ENCODE measurements at regions not wholly inside any gene's neighbourhood (a gene's known extent, or its start where the extent isn't known, plus 50 kb on each side); places are given as distances from the start of the nearest gene placed in this dataset.
"Not testable (repeated sequence)": the region's sequence is repeated elsewhere in the genome, so short reads cannot be mapped to it uniquely, and the experiment has no call there.

- no peaks in the 10 kb centered on the region for H3K9me3 Mint-ChIP-seq
- peaks cover 6% of the 10 kb centered on the region for H3K27me3 Mint-ChIP-seq (ENCODE audit: low read depth)
- no peaks in the 10 kb centered on the region for H3K4me1 Mint-ChIP-seq (ENCODE audit: low read depth)
- H3K27ac Mint-ChIP-seq, result peak overlapping the region; percentile 33
- peaks cover 0 to 2% of the 10 kb centered on the region in 2 donors for H3K36me3 Mint-ChIP-seq (ENCODE audit: insufficient read depth in 2 of 2)
- ATAC-seq (replicated peaks in 1 of 2) (no peak), DNase-seq (no peak)
- no peak overlapping the region for H3K4me3 Mint-ChIP-seq
Observed at GRCh38 chr12:102344691-102345090, 135.7 kb downstream of the IGF1 start.

GRCh38 chr12:102343361-102344121 lies 136.8 kb downstream of the IGF1 start:
- Mint-ChIP-seq H3K4me1 (ENCODE audit: low read depth) (no peaks in the 10 kb centered on the region), H3K27me3 (ENCODE audit: low read depth) (peaks cover 17% of the 10 kb centered on the region), H3K36me3 (ENCODE audit: insufficient read depth in 2 of 2) (peaks cover 0 to 2% of the 10 kb centered on the region in 2 donors), H3K4me3 (no peak overlapping the region), H3K9me3 (no peaks in the 10 kb centered on the region), H3K27ac (no peak overlapping the region)
- no peak for DNase-seq
- no peak for ATAC-seq (replicated peaks in 1 of 2)

GRCh38 chr12:102342281-102343006 lies 137.9 kb downstream of the IGF1 start:
- ATAC-seq (replicated peaks in 1 of 2) (no peak), DNase-seq (no peak)
- no peaks in the 10 kb centered on the region for H3K9me3 Mint-ChIP-seq
- peaks cover 0 to 2% of the 10 kb centered on the region in 2 donors for H3K36me3 Mint-ChIP-seq (ENCODE audit: insufficient read depth in 2 of 2)
- H3K4me1 Mint-ChIP-seq (ENCODE audit: low read depth), result no peaks in the 10 kb centered on the region
- H3K27ac Mint-ChIP-seq, result no peak overlapping the region
- no peak overlapping the region for H3K4me3 Mint-ChIP-seq
- H3K27me3 Mint-ChIP-seq (ENCODE audit: low read depth), result peaks cover 27% of the 10 kb centered on the region

- H3K4me3 Mint-ChIP-seq, result no peak overlapping the region
- H3K4me1 Mint-ChIP-seq (ENCODE audit: low read depth), result no peaks in the 10 kb centered on the region
- no peak overlapping the region for H3K27ac Mint-ChIP-seq
- no peak for DNase-seq
- peaks cover 5 to 13% of the 10 kb centered on the region in 2 donors for H3K9me3 Mint-ChIP-seq
- peaks cover 41% of the 10 kb centered on the region for H3K27me3 Mint-ChIP-seq (ENCODE audit: low read depth)
- ATAC-seq (replicated peaks in 1 of 2), result no peak
- peaks cover 0 to 3% of the 10 kb centered on the region in 2 donors for H3K36me3 Mint-ChIP-seq (ENCODE audit: insufficient read depth in 2 of 2)
Observed at GRCh38 chr12:102334765-102335164, 137.1 kb upstream of the PMCH start.

- peaks cover 39% of the 10 kb centered on the region for H3K27me3 Mint-ChIP-seq (ENCODE audit: low read depth)
- H3K27ac Mint-ChIP-seq, result no peak overlapping the region
- no peak for DNase-seq
- H3K36me3 Mint-ChIP-seq (ENCODE audit: insufficient read depth in 2 of 2), result peaks cover 0 to 3% of the 10 kb centered on the region in 2 donors
- ATAC-seq (replicated peaks in 1 of 2), result no peak
- no peaks in the 10 kb centered on the region for H3K4me1 Mint-ChIP-seq (ENCODE audit: low read depth)
- no peak overlapping the region for H3K4me3 Mint-ChIP-seq
- peaks cover 6 to 13% of the 10 kb centered on the region in 2 donors for H3K9me3 Mint-ChIP-seq
Observed at GRCh38 chr12:102331419-102331818, 133.8 kb upstream of the PMCH start.

- Mint-ChIP-seq H3K27ac (no peak overlapping the region), H3K9me3 (peaks cover 8 to 9% of the 10 kb centered on the region in 2 donors), H3K4me1 (ENCODE audit: low read depth) (no peaks in the 10 kb centered on the region), H3K27me3 (ENCODE audit: low read depth) (peaks cover 28% of the 10 kb centered on the region), H3K36me3 (ENCODE audit: insufficient read depth in 2 of 2) (no peaks in the 10 kb centered on the region), H3K4me3 (no peak overlapping the region)
- ATAC-seq (replicated peaks in 1 of 2) (no peak), DNase-seq (no peak)
Observed at GRCh38 chr12:102329883-102330282, 132.2 kb upstream of the PMCH start.

GRCh38 chr12:102326982-102327381 lies 129.3 kb upstream of the PMCH start:
- ATAC-seq (replicated peaks in 1 of 2) (no peak), DNase-seq (no peak)
- no peaks in the 10 kb centered on the region for H3K4me1 Mint-ChIP-seq (ENCODE audit: low read depth)
- H3K36me3 Mint-ChIP-seq (ENCODE audit: insufficient read depth in 2 of 2), result no peaks in the 10 kb centered on the region
- peaks cover 3 to 9% of the 10 kb centered on the region in 2 donors for H3K9me3 Mint-ChIP-seq
- no peak overlapping the region for H3K4me3 Mint-ChIP-seq
- no peak overlapping the region for H3K27ac Mint-ChIP-seq
- peaks cover 22% of the 10 kb centered on the region for H3K27me3 Mint-ChIP-seq (ENCODE audit: low read depth)

GRCh38 chr12:102325108-102325507 lies 127.5 kb upstream of the PMCH start:
- Mint-ChIP-seq H3K27me3 (ENCODE audit: low read depth) (peaks cover 20% of the 10 kb centered on the region), H3K9me3 (peaks cover 0 to 10% of the 10 kb centered on the region in 2 donors)
- not testable (repeated sequence) for ATAC-seq (replicated peaks in 1 of 2); H3K36me3 Mint-ChIP-seq (ENCODE audit: insufficient read depth in 2 of 2); DNase-seq; H3K4me3 Mint-ChIP-seq; H3K4me1 Mint-ChIP-seq (ENCODE audit: low read depth); H3K27ac Mint-ChIP-seq

GRCh38 chr12:102323799-102324198 lies 126.2 kb upstream of the PMCH start:
- peaks cover 30% of the 10 kb centered on the region for H3K27me3 Mint-ChIP-seq (ENCODE audit: low read depth)
- H3K9me3 Mint-ChIP-seq, result peaks cover 0 to 10% of the 10 kb centered on the region in 2 donors
- DNase-seq (no peak), ATAC-seq (replicated peaks in 1 of 2) (no peak)
- no peaks in the 10 kb centered on the region for H3K4me1 Mint-ChIP-seq (ENCODE audit: low read depth)
- no peak overlapping the region for H3K27ac Mint-ChIP-seq
- H3K36me3 Mint-ChIP-seq (ENCODE audit: insufficient read depth in 2 of 2), result peaks cover 0 to 2% of the 10 kb centered on the region in 2 donors
- H3K4me3 Mint-ChIP-seq, result no peak overlapping the region

- no peak for ATAC-seq (replicated peaks in 1 of 2)
- Mint-ChIP-seq H3K9me3 (peaks cover 0 to 10% of the 10 kb centered on the region in 2 donors), H3K4me3 (no peak overlapping the region), H3K4me1 (ENCODE audit: low read depth) (no peaks in the 10 kb centered on the region), H3K36me3 (ENCODE audit: insufficient read depth in 2 of 2) (peaks cover 0 to 2% of the 10 kb centered on the region in 2 donors), H3K27me3 (ENCODE audit: low read depth) (peaks cover 23% of the 10 kb centered on the region), H3K27ac (no peak overlapping the region)
- no peak for DNase-seq
Observed at GRCh38 chr12:102322254-102322653, 124.6 kb upstream of the PMCH start.

GRCh38 chr12:102321305-102322082 lies 123.9 kb upstream of the PMCH start:
- Mint-ChIP-seq H3K4me3 (no peak overlapping the region), H3K27me3 (ENCODE audit: low read depth) (peaks cover 16% of the 10 kb centered on the region), H3K4me1 (ENCODE audit: low read depth) (no peaks in the 10 kb centered on the region), H3K9me3 (peaks cover 0 to 9% of the 10 kb centered on the region in 2 donors), H3K27ac (no peak overlapping the region), H3K36me3 (ENCODE audit: insufficient read depth in 2 of 2) (peaks cover 0 to 2% of the 10 kb centered on the region in 2 donors)
- ATAC-seq (replicated peaks in 1 of 2) (no peak), DNase-seq (no peak)

- Mint-ChIP-seq H3K36me3 (ENCODE audit: insufficient read depth in 2 of 2) (peaks cover 0 to 2% of the 10 kb centered on the region in 2 donors), H3K4me3 (no peak overlapping the region), H3K4me1 (ENCODE audit: low read depth) (no peaks in the 10 kb centered on the region), H3K27me3 (ENCODE audit: low read depth) (peaks cover 16% of the 10 kb centered on the region), H3K9me3 (peaks cover 3 to 4% of the 10 kb centered on the region in 2 donors), H3K27ac (no peak overlapping the region)
- ATAC-seq (replicated peaks in 1 of 2), result peak in 1 of 2 donors; percentile 42
- DNase-seq, result no peak
Observed at GRCh38 chr12:102317155-102317554, 119.5 kb upstream of the PMCH start.

- peaks cover 3 to 4% of the 10 kb centered on the region in 2 donors for H3K9me3 Mint-ChIP-seq
- H3K4me3 Mint-ChIP-seq, result no peak overlapping the region
- ATAC-seq (replicated peaks in 1 of 2), result no peak
- H3K27ac Mint-ChIP-seq, result no peak overlapping the region
- H3K27me3 Mint-ChIP-seq (ENCODE audit: low read depth), result peaks cover 16% of the 10 kb centered on the region
- peaks cover 0 to 2% of the 10 kb centered on the region in 2 donors for H3K36me3 Mint-ChIP-seq (ENCODE audit: insufficient read depth in 2 of 2)
- no peak for DNase-seq
- no peaks in the 10 kb centered on the region for H3K4me1 Mint-ChIP-seq (ENCODE audit: low read depth)
Observed at GRCh38 chr12:102316723-102317122, 119.1 kb upstream of the PMCH start.

All from activated T-cell treated with anti-CD3 and anti-CD28 coated beads, Interleukin-2, amount 50 U/mL, for 72 hours (primary cell).